GM11168 (cell line): ENCODE measurements at regions not wholly inside any gene's neighbourhood (a gene's known extent, or its start where the extent isn't known, plus 50 kb on each side); places are given as distances from the start of the nearest gene placed in this dataset.

Source experiments
- in situ Hi-C: fragments of 300-500 bp; cut with MboI; formaldehyde crosslinking; loops from one replicate; pipeline ENCODE4 v1.12.0; 2022; ENCODE audit warnings: low sequenced_read_pairs; ENCODE audit not compliant: unreplicated experiment

DNA sequence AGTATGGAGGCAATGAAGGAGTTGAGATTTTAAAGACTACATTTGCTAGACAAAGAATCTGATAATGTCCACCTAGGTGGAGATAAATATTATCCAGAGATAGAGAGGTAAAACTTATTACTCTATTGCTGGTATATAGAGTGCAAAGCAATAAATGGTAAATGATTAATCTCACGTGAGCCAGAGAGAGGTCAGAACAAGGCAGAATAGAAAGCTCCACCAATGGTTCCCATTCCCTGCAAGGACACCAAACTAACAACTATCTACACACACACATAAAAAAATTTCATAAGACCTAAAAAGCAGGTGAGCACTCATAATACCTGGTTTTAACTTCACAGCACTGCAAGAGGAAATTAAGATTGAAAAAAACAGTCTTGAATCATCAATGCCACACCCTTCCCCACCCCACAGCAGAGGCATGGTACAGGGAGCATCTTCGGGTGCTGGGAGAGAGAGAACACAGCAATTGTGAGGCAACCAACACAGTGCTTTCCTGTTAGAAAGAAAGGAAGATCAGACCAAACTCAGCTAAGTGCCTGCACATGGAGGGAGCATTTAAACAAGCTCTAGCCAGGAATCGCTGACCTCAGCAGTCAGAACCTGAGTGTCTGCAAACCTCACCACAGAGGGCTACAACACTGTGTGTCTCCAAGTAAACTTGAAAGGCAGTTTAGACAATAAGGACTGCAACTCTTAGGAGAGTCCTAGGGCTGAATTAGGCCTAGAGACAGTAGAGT lies 1432.6 kb upstream of the TMEFF2 start:
- in situ Hi-C loops, result no loop called here

DNA sequence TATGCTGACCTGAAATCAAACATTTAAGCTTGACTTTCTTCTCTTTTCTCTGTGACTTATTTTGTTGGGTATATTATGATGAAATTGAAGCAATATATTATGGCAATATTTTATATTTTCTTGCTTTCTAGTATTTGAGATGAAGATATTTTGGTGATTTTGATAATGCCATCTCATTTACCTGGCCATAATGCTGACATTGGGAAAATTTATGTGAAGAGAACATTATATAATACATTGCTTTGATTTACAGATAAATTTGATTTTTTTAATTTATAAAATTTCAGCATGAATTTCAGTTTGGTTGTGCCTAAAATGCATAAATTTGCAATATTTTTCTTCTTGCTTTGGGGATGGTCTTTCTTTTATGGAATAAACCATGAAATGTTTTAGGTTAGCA lies 1413.7 kb upstream of the TMEFF2 start:
- in situ Hi-C loops, result no loop called here

DNA sequence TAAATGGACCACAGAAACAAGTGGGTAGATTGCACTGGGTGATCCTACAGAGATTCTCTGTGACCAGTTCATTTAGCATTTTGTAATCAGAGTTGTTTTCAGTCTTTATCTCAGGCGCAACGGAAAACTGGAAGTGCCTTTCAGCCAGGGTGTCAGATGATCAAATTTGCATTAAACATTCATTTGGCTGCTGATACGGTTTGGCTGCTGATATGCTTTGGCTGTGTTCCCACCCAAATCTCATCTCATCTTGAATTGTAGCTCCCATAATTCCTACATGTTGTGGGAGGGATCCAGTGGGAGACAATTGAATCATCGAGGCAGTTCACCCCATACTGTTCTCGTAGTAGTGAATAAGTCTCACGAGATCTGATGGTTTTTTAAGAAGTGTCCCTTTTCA lies 1396.1 kb upstream of the TMEFF2 start:
- in situ Hi-C loops, result no loop called here

DNA sequence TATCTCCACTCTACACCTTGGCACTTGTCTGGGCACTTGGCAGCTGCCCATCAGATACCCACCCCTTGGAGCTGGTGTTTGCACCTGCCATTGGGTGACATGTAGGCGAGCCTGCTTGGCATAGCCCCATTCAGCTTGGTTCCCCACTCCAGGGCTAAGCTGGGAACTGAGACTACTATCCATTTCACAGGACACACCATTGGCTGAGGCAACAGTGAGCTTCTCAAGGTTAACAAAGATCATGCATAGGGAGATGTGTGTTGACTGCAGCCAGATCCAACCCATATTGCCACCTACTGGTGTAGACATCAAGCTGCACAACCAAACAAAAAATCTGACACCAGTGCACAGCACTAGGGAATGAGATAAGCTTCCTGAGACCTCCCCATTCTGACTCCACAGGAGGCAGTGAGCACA lies 1389.8 kb upstream of the TMEFF2 start:
- in situ Hi-C loops, result no loop called here

DNA sequence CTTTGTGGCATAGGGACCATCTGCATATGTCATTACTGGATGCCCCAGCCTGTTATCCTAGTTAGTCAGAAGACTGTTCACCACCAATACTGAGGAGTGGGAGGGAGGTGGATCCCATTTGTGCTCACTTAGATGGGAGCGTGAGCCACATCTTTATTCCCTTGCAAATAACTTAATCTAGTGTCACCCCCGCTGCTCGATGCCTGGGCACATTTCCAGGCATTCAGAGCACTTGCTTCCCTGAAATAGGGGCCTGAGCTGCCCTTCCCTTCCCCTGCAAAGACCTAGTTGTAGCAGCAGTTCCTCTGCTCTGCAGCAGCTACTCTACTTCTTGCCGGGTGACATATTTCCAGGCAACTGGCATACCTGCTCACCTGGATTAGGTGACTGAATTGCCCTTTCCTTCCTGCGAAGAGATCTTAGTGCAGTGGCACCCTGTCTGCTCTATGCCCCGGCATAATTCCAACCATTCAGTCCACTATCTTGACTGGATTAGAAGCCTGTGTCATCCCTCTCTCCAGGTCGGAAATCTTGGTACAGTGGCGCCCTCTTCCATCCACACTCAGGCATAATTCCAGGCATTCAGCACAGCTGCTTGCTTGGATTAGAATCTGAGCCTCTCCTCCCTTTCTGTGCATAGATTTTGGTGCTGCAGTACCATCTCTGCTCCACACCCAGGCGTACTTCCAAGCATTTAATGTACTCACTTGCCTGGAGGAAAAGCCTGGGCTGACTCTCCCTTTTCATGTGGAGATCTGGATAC lies 1389.1 kb upstream of the TMEFF2 start:
- in situ Hi-C loops, result no loop called here

DNA sequence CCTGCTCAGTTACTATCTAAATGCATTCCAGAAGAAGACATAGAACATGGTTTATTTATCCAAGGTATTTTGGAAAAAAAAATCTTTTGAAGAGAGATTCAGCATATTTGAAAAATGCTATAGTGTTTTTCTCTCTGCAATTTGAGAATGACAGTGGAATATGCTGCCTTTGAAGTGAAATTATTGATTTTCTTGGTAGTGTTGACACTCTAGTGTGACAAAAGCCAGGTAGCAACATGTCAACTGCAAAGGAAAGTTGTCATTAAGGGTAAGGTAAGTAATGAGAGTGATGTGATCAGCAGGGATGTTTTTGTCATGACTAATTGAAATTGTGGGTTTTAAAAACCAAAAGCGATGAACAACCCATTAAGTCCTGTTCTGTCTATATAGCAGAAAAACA lies 1387.1 kb upstream of the TMEFF2 start:
- in situ Hi-C loops, result no loop called here

DNA sequence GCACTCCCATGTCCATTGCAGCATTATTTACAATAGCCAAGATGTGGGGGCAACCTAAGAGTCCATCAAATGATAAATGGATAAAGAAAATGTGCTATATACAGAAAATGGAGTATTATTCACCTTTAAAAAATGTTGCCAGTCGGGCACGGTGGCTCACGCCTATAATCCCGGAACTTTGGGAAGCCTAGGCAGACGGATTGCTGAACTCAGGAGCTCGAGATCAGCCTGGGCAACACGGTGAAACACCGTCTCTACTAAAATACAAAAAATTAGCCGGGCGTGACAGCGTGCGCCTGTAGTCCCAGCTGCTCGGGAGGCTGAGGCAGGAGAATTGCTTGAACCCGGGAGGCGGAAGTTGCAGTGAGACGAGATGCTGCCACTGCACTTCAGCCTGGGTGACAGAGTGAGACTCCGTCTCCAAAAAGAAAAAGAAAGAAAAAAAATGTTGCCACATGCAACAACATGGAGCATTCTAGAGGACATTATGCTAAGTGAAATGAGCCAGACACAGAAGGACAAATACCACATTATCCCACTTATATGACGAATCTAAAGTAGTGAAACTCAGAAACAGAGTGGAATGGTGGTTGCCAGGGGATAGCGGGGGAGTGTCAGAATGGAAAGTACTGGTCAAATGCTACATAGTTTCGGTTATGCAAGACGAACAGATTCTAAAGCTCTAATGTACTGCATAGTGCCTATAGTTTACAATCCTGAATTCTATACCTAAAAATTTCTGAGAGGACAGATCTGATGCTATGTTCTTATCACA lies 1385.6 kb upstream of the TMEFF2 start:
- in situ Hi-C loops, result no loop called here

DNA sequence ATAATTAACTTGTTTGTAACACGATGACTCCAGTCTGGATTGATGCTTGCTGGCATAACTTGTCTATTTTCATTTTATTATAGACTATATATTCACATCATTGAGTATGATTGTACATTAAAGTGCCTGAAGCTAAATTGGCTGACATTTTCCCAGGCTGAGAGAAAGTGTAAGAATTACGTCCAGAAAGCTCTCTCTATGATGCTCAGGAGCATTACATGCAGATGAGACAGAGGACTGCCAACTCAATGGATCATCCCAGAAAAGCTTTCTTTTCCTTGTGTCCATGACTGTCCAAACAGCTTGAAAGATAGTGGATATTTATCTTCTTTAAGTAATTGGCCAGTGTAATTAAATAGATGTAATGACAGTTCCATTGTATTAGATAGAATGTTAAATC lies 1372.2 kb upstream of the TMEFF2 start:
- in situ Hi-C loops, result no loop called here

DNA sequence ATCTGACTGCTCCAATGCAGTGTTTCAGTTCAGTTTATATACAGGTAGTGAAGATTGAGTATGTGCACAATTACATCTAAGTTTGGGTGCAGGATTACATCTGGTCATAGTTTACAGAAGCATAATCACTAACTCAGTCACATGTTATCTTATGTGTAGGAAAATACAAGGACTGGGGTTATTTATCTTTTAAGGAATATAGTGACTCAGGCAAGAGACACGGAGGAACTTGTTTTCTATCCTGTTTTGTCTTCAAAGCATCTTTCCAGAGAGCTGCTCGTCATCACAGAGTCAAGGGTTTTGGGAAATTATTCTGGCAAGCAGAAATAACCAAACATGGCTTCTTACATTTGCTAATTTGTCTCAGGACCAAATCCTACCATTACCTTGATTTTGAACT lies 1371.5 kb upstream of the TMEFF2 start:
- in situ Hi-C loops, result no loop called here

DNA sequence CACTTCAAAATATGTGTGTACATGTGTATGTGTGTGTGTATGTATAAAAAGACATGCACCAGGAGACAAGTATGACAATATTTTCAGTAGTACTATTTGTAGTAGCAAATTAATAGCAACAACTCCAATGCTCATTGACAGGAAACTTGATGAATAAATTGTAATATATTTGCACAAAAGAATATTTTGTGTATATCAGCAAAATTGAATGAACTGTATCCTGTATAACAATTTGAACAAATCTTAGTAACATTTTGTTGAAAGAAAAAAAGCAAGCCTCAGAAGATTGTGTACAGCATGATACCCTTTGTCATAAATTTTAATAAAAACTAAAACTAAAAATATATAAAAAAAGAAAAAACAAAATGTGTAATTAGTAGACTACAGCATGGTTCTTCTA lies 1367.3 kb upstream of the TMEFF2 start:
- in situ Hi-C loops, result no loop called here

DNA sequence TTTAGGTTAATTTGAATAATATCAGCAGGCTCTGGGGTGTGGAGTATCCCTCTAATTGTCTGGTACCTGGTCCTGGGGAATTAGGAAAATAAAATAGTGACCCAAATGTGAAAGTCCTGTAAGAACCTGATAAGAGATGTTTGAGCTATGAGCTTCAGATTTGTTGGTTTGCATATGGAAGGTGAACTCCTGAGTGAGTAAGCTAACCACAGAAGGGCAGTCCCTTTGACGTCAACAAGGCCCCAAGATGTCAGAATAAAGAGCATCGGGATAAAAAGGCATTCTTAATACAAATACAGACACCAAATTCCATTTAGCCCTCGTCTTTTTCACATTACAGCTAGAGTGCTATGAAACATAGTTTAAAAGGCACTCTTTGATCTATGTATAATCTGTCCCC lies 1366.3 kb upstream of the TMEFF2 start:
- in situ Hi-C loops, result no loop called here

DNA sequence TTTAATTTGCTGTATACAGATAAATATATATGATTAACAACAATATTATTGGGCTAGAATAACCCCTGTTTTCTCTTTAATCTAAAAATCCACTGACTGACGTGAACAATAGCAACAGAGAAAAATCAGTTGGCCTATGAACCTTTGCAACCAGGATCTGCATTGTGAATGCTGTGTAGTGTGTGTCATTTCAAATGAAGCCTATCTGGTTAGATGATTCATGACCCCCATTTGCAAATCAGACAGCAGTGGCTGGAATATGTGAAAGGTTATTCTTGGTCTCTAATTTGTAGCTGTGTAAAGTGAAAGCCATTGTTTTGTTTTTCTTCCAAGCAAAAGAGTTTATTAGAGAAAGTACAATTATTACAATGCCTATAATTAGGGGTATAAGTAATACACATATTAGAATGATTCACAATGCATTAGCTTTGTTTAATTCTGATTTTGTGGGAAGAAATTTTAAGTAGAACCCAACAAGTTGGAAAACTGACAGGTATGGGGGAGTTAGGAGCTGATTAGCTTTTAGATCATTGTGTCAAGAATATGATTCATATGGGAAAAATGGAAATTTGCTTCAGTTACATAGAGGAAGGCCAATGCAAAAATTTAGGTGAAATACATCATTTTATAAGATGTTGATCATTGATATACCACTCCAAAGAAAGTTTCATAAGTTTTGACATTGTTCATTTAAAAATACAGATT lies 1362.2 kb upstream of the TMEFF2 start:
- in situ Hi-C loops, result no loop called here

DNA sequence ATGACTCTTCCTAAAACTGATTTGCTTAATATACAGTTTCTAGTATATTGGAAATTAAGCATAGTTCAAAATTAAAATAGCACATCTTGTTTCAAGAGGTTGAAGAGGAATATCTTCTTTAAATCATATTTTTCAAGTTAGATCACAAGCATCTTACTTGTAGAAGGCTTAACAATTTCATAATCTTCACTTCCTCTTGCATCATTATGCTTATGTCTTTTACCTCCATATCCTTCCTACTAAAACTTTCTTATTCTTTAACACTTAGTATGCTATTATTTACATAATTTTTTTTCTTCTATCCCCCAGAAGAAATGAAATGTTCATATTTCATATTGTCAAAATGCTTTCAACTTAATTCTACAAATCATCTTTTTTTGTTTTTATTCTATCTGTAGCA lies 1354.9 kb upstream of the TMEFF2 start:
- in situ Hi-C loops, result no loop called here

DNA sequence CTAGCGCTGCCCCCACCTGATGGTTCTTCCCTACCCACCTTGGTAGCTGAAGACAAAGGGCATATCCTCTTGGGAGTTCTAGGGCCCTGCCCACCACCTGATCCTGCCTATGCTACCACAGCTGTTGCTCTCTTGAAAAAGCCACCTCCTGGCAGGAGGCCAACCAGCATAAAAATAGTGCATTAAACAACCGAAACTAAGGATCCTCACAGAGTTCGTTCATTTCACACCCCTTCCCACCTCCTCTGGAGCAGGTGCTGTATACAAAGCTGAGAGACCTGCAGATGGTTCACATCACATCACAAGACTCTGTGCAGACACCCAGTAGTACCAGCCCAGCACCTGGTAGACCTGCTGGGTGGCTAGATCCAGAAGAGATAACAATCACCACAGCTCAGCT lies 1348.0 kb upstream of the TMEFF2 start:
- in situ Hi-C loops, result no loop called here

DNA sequence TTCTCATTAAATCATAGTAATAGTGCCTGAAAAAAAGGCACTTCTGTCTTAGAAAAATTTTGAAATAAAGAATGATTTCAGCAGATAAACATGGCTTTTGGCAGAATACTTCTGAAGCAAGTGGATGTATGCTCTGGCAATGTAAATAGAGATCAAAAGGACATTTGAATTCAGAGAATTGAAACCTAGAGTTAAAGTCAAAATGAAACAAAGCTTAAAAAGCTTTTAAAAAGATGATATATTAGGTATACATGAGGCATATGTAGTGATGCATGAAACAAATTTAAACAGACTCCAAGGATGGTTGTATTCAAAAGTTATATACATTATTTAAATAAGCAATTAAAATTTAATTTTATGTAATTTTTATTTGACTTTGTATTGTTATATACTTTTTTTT lies 1344.5 kb upstream of the TMEFF2 start:
- in situ Hi-C loops, result no loop called here

DNA sequence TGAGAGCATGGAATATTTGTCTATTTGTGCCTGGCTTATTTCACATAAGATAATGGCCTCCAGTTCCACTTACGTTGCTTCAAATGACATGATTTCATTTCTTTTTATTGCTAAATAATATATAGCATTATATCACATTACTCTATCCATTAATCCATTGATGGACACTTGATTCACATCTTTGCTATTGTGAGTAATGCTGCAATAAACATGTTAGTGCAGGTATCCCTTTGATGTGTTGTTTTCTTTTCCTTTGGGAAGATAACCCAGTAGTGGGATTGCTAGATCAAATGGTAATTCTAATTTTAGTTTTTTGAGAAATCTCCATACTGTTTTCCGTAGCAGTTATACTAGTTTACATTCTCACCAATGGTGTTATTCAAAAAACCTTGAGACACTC lies 1343.3 kb upstream of the TMEFF2 start:
- in situ Hi-C loops, result no loop called here

DNA sequence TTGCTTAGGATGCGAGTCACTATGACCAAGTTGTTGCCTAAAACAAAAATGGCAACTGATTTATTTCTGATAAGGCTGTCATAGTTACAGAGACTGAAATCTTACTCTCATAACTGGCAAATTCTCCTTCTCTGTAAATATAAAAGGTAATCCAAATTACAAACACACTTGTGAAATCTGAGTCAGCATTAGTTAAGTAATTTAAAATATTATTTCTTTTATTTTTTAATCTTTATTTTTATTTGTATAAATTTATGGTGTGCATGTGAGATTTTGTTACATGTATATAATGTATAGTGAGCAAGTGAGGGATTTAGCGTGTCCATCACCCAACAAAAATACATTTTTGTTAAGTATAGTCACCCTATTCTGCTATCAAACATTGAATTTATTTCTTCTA lies 1342.8 kb upstream of the TMEFF2 start:
- in situ Hi-C loops, result no loop called here

DNA sequence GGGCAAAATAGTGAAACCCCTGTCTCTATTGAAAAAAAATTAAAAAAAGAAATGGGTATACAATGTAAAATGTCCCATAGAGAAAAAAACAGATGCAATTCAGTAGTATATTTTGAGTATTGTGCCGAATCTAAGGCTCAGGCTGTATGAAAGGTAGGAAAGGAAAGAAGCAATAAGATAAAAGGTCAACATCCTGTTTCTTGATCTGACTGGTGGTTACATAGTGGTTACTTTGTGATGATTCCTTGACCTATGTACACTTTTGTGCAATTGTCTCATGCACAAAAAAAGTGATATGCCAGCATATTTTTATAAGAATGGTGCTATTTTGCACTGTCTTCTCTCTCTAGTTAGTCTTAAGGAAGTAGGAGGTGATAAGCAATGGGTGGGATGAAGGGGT lies 1333.7 kb upstream of the TMEFF2 start:
- in situ Hi-C loops, result no loop called here

DNA sequence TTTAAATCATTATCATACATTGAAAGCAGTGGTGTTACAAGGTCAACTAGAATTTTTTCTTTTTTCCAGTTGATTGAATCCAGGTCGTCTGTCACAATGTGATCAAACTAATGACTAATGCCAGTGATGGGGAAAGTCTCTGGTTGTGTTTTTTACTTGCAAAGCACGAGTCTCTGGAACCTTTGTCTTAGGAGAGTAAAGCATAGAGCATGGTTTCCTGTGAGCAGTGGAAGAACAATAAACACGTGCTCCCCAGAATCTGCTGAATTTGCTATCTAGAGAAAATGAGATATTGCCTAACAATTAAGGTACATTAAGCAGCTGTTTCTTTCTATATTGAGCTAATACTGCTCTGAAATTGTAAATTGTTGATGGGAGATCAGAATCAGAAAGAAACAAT lies 1332.4 kb upstream of the TMEFF2 start:
- in situ Hi-C loops, result no loop called here

DNA sequence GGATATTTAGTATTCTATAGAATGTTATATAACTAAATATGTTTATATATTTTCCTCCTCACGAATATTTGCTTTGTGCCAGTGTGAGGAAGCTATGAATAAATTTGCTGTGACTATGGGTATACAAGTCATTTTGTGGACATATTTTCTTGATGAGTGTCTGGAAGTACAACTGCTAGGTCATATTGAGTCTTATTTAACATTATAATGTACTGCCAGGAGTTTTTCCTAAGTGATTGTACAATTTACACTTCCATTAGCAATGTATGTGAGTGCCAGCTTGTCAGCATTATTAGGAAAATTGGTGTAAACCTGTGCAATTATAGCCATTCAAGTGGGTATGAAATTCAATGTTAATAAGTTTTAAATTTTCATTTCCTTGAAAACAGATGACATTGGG lies 1328.9 kb upstream of the TMEFF2 start:
- in situ Hi-C loops, result no loop called here

DNA sequence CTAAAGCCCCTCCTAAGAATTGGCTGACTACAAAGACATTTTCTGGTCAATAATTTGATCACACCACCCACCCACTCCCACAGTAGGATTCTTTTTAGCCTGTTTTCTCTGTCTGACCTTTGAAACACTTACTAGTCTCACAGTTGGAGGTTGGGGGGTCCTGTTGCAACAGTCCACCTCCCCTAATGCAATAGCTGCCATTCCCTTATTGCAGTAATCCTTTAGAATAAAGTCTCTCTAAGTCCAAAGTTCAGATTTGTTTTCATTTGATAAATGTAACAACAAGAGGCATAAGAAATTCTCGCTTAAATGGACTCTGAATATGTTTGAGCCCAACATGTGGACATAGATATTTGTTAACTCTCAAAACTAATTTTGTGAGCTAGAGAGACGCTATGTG lies 1326.8 kb upstream of the TMEFF2 start:
- in situ Hi-C loops, result no loop called here
